ENCODE measurements at regions not wholly inside any gene's neighbourhood (a gene's known extent, or its start where the extent isn't known, plus 50 kb on each side); places are given as distances from the start of the nearest gene placed in this dataset.

DNA sequence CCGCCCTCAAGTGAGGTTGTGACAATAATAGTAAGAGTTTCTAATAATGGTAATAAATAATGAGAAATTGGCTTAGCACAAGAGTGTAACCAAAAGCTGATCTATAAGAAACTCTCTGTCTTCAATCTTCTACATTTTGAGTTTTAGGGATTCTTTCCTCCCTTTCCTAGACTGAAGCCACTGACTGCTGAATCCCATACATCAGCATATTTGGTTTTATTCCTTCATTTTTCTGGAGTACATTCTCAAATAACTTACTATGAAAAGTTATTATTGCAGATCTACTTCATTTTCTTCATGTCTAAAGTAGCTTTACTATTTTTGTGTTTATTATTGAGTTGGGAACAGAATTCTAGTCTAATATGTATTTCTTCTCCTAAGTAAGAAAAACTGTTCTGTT is 49.9 kb upstream of the ADAD1 start:
- TF ChIP-seq BHLHE40 (IDR thresholded peaks at IDR 0.05; ENCODE audit: low read depth, low read length) = no peak
- TF ChIP-seq, protein P1, sequence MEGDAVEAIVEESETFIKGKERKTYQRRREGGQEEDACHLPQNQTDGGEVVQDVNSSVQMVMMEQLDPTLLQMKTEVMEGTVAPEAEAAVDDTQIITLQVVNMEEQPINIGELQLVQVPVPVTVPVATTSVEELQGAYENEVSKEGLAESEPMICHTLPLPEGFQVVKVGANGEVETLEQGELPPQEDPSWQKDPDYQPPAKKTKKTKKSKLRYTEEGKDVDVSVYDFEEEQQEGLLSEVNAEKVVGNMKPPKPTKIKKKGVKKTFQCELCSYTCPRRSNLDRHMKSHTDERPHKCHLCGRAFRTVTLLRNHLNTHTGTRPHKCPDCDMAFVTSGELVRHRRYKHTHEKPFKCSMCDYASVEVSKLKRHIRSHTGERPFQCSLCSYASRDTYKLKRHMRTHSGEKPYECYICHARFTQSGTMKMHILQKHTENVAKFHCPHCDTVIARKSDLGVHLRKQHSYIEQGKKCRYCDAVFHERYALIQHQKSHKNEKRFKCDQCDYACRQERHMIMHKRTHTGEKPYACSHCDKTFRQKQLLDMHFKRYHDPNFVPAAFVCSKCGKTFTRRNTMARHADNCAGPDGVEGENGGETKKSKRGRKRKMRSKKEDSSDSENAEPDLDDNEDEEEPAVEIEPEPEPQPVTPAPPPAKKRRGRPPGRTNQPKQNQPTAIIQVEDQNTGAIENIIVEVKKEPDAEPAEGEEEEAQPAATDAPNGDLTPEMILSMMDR (conservative IDR thresholded peaks at IDR 0.05; ENCODE audit: low read depth, low read length) = no peak
- TF ChIP-seq, protein P2, sequence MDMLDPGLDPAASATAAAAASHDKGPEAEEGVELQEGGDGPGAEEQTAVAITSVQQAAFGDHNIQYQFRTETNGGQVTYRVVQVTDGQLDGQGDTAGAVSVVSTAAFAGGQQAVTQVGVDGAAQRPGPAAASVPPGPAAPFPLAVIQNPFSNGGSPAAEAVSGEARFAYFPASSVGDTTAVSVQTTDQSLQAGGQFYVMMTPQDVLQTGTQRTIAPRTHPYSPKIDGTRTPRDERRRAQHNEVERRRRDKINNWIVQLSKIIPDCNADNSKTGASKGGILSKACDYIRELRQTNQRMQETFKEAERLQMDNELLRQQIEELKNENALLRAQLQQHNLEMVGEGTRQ (IDR thresholded peaks at IDR 0.05; ENCODE audit: low read depth, low read length) = no peak
- no peak for TF ChIP-seq POLR2A (IDR thresholded peaks at IDR 0.05; ENCODE audit: low read depth, low read length)
- no peak for TF ChIP-seq SMC3 (IDR thresholded peaks at IDR 0.05; ENCODE audit: low read depth, low read length)
- TF ChIP-seq MAFK (IDR thresholded peaks at IDR 0.05; ENCODE audit: low read depth, low read length) = peak; percentile 67
- TF ChIP-seq MXI1 (IDR thresholded peaks at IDR 0.05; ENCODE audit: borderline replicate concordance, low read depth, low read length) = no peak
- no peak for TF ChIP-seq RAD21 (IDR thresholded peaks at IDR 0.05; ENCODE audit: low read length)
- TF ChIP-seq RCOR1 (IDR thresholded peaks at IDR 0.05; ENCODE audit: insufficient replicate concordance, low read length) = no peak
- TF ChIP-seq CEBPB (IDR thresholded peaks at IDR 0.05; ENCODE audit: low read depth, low read length) = no peak
